ENCODE measurements at regions not wholly inside any gene's neighbourhood (a gene's known extent, or its start where the extent isn't known, plus 50 kb on each side); places are given as distances from the start of the nearest gene placed in this dataset.

GRCh38 chr1:18535391-18536210, 54.9 kb downstream of the KLHDC7A start:
- TF ChIP-seq, protein P1, sequence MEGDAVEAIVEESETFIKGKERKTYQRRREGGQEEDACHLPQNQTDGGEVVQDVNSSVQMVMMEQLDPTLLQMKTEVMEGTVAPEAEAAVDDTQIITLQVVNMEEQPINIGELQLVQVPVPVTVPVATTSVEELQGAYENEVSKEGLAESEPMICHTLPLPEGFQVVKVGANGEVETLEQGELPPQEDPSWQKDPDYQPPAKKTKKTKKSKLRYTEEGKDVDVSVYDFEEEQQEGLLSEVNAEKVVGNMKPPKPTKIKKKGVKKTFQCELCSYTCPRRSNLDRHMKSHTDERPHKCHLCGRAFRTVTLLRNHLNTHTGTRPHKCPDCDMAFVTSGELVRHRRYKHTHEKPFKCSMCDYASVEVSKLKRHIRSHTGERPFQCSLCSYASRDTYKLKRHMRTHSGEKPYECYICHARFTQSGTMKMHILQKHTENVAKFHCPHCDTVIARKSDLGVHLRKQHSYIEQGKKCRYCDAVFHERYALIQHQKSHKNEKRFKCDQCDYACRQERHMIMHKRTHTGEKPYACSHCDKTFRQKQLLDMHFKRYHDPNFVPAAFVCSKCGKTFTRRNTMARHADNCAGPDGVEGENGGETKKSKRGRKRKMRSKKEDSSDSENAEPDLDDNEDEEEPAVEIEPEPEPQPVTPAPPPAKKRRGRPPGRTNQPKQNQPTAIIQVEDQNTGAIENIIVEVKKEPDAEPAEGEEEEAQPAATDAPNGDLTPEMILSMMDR (IDR thresholded peaks at IDR 0.05; ENCODE audit: low read depth, low read length), result no peak
- H3K4me3 ChIP-seq (ENCODE audit: low read depth, low read length), result no peak overlapping the region

DNA sequence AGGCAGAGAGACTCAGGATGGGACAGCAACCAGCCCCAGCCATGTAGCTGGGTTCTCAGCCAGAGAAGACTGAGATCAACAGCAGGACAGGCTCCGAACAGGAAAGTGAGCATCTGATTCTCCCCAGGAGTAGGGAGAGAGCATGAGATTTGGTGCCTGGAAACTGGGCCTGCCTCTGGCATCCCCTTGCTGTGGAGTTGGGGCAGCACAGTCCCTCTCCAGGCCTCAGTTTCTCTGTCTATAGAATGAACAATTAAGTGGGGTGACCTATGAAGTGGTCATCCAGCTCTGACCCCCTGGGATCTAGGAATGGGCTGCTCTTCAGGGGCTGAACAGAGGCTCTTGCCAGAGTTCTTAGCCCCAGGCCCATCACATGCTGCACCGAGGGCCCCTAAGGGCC, 55.6 kb downstream of the KLHDC7A start:
- TF ChIP-seq, protein P1 (IDR thresholded peaks at IDR 0.05; ENCODE audit: low read depth, low read length), result no peak
- no peak overlapping the region for H3K4me3 ChIP-seq (ENCODE audit: low read depth, low read length)

DNA sequence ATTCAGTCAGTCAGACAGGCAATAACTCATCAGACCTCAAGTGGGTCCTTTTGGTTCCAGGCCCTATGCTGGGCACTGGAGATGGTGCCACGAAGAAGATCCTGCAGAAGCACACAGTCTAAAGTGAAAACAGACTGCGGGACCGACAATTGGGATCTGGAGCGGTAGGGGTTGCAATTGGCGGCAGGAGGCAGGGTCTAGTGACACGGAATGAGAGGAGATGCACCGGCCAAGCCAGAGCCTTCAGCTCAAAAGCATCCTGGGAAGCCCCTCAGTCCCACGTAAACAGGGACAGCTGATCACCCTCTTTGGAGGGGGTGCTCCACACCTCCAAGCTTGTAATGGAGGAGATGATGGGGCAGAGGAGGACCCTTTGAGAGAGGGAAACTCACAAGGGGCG, 56.2 kb downstream of the KLHDC7A start:
- no peak overlapping the region for H3K4me3 ChIP-seq (ENCODE audit: low read depth, low read length)
- TF ChIP-seq, protein P1 (IDR thresholded peaks at IDR 0.05; ENCODE audit: low read depth, low read length), result no peak

- no peak overlapping the region for H3K4me3 ChIP-seq (ENCODE audit: low read depth, low read length)
- TF ChIP-seq, protein P1 (IDR thresholded peaks at IDR 0.05; ENCODE audit: low read depth, low read length), result no peak
Measured at GRCh38 chr1:18537386-18538306, 56.9 kb downstream of the KLHDC7A start.

GRCh38 chr1:18539171-18539570, 58.4 kb downstream of the KLHDC7A start:
- TF ChIP-seq, protein P1 (IDR thresholded peaks at IDR 0.05; ENCODE audit: low read depth, low read length), result no peak
- H3K4me3 ChIP-seq (ENCODE audit: low read depth, low read length), result no peak overlapping the region

GRCh38 chr1:18540136-18540765, 59.5 kb downstream of the KLHDC7A start:
- H3K4me3 ChIP-seq (ENCODE audit: low read depth, low read length), result no peak overlapping the region
- TF ChIP-seq, protein P1 (IDR thresholded peaks at IDR 0.05; ENCODE audit: low read depth, low read length), result no peak
